ENCODE measurements at regions not wholly inside any gene's neighbourhood (a gene's known extent, or its start where the extent isn't known, plus 50 kb on each side); places are given as distances from the start of the nearest gene placed in this dataset.

DNA sequence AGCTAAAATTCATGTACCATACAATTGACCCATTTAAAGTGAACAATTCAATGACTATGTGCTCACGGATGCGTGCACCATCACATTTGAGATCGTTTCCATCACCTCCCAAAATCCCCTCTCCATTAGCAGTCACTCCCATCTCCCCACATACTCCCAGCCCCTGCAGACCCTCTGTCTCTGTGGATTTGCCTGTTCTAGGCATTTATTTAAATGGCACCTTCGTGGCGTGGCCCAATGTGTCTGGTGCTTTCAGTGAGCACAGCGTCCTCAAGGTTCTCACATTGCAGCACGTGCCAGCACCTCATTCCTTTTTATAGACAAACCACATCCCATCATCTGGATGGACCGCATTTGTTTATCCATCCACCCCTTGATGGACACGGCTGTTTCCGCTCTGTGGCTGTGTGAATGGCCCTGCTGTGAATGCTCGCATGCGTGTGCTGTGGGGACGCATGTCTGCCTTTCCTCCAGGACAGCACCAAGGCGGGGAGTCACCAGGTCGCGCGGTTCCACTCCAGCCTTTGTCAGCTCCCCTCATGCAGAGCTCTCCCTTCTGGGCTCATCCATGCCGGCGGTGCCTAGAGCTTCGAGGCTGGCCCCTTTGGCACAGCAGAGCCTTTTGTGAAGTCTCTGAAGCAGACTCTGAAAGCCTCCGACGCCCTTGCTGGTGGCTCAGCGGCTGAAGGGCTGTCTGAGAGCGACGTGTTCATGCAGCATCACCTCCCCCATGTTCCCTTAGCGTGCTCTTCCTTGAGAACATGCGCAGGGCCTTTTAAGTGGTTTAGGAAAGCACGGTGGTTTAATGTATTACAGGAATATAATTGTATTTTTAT is 184.4 kb downstream of the KIF26A start:
- no peak for DNase-seq

DNA sequence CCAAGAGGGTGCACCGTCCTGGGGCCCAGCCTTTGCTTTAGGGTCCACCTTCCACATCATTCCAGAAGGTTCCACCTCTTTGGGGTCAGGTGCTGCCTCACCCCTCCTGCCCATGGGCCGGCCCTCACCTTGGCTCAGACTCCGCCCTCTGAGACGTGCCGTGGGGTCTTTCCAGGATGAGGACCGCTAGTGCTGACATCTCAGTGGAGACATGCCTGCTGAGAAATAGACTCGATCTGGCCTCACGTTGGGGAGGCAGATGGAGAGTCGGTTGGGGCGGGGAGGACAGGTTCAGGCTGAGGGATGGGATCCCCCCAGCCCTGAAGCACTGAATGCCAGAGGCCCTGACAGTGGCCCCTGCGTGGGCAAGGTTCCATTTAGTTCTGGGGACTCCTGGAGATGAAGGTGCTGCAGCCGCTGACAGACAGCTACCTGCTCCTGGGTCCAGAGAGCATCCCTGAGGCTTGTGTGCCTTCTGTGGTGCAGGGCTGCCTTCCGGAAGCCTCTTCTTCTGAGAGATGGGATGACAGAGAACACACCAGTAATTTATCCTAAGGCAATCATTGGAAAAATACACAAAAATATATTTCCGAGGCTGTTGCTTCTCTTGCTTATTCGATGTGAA is 185.3 kb downstream of the KIF26A start:
- DNase-seq = no peak

DNA sequence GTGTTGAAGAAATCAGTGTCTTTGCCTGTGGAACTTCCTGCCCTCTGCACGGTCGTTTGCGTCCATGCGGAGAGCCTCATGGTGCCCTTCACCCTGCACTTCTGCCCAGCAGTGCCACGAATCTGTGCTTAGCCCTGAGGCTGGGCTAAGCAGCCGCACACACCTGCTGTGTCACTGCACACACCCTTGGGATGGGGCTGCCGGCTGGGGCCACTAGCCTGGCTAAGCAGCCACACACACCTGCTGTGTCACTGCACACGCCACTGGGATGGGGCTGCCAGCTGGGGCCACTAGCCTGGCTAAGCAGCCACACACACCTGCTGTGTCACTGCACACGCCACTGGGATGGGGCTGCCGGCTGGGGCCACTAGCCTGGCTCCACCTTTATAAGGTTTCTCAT is 188.5 kb downstream of the KIF26A start:
- DNase-seq = no peak

DNA sequence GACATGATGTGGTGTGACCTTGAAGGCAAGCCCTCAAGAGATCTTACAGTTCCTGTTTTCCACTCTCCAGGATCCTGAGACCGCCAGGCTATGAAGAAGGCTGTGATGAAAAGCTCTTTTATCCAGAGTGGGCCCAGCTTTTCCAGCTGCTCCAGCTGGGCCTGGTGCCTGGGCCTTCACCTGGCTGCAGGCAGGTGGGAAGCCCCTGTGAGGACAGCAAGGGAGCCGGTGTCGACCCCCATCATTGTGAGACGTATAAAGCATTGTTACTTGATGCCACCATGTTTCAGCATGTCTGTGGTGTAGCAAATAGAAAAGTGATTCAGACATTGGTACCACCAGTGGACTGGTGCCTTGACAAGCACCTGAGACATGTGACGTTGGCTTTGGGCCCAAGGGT is 190.2 kb downstream of the KIF26A start:
- DNase-seq = no peak

DNA sequence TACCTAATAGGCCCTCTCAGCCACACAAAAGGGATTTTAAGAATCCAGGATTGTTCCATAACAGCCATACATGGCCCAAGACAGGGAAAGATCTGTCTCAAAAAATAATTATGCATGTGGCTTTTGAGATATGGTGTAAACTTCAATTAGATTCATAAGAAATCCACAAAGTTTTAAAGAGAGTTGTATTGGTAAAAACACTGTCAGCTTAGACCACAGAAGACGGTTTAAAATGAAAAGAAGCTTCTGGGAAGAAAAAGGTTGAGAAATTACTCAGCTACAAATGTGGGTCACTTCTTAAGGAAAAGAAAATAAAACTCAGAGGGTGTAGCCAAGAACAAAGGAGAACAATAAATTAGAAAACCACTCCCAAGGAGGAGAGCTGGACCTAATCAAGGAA is 191.4 kb downstream of the KIF26A start:
- DNase-seq = no peak

DNA sequence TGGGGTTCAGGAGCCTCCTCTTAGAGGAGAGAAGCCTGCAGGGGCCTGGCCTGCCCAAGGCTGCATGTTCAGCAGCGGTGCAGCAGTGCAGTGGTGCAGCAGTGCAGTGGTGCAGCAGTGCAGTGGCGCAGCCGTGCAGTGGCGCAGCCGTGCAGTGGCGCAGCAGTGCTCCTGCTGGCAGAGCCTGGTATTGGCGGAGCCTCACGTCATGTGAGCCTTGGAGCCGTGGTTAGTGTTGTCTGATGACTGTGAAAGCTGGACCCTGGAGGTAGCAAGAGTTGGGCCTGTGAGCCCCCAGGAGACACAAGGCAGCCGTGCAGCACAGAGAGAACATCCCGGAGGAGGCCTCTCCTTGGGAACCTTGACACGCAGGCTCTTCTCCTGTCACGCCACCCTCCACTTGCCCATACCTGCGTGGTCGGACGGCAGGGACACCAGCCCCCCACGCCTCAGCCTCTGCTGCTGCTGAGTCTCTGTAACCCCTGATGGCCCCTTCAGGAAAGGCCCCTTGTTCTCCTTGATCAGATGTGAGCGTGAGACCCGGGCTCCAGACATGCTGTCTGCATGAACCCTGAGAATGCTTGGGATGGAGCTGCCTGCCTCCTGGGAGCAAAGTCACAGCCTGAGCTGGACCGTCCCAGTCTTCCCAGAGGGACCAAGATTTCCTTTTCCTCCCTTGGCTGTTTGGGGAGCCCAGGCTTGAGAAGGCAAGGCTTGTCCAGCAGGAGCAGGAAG is 193.7 kb downstream of the KIF26A start:
- DNase-seq = no peak

DNA sequence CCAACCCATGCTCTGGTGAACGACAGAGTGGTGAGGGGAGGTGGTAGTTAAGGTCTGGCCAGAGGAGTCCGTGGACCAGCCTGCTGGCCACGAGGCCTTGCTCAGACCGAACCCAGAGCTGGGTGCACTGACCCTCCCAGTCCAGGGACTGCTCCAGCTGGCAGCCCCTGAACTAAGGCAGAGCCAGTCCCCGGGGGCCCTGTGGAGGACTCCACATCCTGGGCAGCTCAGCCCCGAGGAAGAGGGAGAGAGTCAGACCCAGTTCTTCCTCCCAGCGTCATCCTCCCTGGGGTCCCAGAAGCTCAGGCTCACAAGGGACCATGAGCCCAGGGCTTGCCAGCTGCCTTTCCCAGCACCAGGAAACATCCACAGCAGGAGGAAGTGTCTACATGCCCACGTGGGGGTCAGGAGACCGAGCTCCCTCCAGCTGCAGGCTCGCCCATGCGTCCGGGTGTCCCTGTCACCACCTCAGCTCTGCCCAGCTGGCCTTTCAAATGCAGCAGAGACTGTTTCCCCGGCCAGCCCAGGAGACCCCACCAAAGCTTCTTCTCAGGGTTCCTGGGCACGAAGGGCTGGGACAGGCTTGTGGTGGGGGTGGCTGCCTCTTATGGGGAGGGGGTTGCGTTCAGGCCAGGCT is 194.4 kb downstream of the KIF26A start:
- no peak for DNase-seq

DNA sequence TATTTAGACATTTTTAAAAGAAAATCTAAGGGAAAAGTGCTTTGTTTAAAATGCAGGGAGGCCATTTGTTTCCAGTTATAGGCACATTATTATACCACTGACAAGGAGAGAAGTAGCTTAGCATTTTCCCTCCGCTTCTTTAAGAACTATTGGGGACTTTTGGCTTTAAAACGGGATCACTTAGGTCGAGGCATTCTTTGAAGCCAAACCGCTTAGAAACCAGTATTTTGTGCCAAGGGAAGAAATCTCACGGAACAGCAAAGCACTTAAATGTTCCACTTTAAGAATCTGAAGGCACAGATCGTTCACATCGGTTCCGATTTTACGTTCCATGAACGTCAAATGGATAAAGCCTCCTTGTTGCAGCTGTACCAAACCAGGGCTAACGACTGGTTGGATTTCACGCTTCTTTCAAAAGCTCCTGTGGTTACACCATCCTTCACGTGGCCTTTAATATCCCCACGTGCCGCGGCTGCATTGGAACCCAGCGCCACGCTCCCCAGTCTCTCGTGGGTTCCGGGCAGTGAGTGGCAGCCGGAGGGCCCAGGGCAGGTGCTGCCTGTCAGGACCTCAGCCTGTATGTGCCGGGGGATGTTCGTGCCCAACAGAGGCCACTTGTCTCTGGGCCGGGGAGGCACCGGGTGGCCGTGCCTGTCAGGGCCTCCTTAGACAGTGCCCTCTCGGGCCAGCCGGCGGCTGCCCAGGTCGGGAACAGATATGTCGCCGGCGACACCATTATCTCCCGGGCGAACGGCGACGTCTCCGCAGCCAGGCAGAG is 195.4 kb downstream of the KIF26A start:
- no peak for DNase-seq

DNA sequence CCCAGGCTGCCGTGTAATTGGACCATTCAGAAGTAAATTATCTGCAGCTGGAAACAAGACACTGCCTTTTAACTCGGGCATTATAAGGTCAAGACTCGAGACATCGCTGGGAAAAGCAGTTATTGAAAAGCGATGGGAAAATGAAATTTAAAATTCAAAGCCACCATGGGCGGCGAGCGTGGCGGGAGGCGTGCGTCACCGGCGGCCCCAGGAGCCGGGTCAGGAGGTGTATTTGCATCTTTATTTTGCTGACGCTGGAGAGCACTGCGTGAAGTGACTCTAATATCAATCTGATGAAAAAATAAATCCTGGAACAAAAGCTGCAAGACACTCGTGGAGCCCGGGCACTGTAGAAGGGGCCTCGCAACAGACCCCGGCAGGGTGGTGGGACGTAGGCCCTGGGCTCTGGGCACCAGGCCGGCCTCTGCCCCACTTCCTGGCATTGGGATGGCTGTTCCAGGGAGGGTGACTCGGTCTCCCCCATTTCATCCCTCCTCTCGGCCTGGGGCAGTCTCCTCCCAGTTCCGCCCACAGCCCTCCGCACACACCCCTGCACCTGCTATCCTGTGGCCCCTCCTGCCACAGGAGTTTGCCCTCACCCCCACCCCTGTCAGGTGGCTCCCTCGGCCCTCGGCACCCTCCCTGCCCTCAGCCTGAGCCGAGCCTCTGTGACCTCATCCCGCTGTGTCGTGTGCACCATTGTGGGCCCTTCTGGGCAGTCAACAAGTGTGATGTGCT is 196.2 kb downstream of the KIF26A start:
- no peak for DNase-seq

DNA sequence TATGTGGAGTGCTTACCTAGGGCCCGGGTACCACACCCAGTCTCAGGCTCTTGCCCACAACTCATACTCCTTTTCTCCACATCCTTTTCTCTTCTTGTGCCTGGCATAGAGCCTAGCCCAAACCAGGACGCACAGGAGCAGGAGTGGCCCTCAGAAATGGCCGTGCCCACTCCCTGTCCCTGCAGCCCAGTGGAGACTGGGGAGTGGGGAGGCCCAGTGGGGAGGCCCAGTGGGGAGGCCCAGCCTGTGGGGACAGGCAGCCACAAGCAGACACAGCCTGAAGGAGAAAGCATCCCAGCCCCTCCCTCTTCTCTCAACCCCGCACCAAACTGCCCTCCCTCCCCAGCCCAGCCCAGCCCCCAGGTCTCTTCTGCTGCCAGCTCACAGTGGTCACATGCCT is 196.8 kb downstream of the KIF26A start:
- no peak for DNase-seq

DNA sequence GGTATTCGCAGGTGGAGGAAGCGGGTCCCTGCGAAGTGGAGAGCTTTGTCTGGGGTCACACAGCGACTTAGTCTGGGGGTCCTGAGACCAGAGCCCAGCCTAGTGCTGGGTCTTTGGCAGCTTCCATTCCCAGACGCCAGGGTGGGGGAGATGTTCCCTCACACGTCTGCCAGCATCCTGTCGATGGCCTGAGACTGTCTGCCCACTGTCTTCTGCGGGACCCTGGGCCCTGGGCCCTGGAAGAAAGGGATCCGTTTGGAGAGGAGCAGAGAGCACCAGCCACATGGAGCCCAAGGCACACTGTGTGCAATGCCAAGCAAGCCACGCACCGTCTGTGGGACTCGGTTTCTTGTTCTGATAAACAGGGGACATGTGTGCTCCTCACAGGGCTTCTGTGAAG is 197.2 kb downstream of the KIF26A start:
- no peak for DNase-seq

DNA sequence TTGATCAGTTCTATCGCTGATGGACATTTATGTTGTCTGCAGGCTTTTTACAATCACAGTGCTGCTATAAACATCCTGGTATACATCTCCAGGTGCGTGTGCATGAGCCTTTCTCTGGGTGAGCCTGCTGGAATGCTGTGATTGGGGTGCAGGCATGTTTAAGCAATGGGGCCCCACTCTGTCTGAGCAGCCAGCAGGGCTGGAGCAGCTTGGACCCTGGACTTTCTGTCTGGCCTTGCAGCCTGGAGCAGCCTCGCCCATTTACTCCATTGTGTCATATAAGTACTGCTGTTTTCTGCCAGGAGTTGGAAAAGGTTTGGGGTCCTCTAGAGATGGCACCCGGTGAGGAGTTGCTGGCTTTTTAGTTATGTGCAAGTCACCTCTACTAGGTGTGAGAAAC is 199.0 kb downstream of the KIF26A start:
- DNase-seq = no peak

DNA sequence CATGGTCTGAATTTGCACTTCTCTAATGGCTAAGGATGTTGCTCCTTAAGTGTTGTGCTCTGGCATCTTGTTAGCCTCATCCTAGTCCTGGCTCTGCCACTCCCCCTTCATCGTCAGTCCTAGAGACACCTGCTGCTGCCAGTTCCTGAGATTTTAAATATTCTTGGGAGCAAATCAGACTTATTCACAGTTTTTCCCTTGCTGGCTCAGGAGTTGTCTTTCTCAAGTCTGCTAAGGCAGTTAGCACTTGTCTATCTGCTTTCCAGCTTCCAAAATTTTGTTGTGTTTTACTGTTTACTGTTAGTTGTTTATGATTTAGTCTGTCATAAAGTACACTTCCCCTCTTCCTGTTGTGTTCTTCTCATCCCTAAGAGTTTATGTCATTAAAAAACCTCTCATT is 201.0 kb downstream of the KIF26A start:
- no peak for DNase-seq

DNA sequence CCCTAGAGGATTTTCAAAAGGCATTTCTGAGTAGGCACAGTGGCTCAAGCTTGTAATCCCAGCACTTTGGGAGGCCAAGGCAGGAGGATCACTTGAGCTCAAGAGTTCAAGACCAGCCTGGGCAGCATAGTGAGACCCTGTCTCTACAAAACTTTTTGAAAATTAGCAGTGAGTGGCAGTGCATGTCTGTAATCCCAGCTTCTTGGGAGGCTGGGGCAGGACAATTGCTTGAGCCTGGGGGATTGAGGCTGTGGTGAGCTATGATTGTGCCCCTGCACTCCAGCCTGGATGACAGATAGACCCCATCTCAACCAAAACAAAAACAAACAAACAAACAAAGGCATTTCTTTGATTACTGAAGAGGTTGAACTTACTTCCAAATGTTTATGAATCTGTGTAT is 201.4 kb downstream of the KIF26A start:
- no peak for DNase-seq

DNA sequence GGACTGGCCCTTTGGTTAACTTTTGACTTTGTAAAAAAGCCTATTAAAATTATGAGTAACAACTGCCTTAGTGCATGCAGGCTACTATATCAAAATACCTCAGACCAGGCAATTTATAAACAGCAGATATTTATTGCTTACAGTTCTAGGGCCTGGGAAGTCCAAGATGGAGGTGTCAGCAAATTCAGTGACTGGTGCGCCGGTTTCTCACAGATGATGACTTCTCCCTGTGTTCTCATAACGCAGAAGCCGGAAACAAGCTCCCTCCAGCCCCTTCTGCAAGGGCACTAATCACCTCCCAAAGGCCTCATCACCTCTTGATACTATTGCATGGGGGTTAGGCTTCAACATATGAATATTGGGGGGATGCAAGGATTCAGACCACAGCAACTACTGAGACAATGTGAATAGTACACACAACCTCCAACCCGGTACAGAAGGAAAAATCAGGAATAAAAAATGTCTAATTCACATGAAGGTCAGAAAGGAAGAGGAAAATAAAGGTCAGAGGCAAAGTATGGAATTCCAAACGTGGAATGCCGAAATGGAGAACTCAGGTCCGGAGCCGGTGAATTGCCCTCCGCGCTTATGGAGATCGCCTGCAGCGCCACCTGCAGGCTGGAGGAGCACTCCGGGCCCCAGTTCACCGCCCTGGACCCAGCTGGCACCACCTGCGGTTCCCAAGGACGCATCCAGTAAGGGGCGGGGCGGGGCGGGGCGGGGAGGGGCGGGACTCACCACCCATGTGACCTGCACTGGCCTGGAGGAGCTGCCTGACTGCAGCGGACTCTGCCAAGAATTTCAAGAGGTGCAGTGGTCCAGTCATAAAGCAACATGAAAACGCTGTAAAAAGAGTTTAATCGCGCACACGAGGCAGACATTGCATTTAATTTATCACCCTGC is 203.4 kb downstream of the KIF26A start:
- DNase-seq = peak; percentile 97

DNA sequence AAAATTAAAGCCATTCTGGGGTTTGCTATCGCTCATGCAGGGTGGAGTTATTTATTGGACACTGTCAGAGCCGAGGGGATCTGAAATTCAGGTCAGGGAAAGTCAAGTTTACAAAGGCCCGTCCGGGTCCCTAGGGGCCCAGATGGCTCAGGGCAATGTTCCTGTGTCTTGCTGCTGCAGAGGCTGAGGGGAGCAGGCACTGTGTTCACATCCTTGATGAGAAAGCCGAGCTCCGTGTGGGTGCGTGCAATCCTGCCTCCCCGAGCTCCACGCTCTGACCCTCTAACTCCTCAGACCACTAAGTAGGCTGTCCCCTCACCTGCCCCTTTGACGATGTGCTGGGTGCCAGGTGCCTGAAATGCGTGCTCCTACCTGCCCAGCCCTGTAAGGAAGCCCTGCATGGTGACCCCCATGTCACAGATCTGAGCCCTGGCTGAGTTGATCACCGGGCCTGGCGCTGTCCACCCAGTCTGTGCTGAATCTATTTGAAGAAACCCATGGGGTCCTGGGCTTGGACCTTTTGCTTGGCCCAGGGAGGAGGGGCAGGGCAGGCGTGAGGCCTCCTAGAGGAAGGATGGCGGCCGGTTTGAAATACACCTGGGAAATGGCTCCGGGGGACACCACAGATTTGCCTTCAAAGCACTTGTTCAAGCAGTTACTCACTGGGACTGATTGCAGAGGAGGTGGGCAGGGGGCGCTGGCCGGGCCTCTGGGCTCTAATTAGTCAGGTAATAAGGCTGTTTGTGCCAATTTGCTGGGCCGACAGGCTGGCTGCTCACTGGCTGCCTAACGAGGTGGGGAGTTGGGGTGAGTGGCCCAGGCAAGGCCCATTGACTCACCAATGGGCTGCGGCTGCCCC is 204.3 kb downstream of the KIF26A start:
- DNase-seq = no peak

DNA sequence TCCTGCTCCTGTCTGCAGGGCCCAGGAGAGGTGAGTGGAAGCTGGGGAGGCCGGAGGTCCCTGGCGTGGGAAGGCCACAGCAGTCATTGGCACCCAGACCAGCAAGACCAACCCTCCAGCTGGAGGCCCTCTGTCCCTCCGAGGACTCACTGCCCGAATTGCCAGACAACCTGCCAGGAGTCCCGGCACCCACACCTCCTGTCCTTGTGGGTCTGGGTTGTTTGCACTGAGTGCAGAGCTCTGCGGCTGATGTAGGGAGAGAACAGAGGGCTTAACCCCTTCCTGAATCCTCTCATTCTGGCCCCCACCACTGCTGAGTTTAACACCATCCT is 204.9 kb downstream of the KIF26A start:
- DNase-seq = no peak

DNA sequence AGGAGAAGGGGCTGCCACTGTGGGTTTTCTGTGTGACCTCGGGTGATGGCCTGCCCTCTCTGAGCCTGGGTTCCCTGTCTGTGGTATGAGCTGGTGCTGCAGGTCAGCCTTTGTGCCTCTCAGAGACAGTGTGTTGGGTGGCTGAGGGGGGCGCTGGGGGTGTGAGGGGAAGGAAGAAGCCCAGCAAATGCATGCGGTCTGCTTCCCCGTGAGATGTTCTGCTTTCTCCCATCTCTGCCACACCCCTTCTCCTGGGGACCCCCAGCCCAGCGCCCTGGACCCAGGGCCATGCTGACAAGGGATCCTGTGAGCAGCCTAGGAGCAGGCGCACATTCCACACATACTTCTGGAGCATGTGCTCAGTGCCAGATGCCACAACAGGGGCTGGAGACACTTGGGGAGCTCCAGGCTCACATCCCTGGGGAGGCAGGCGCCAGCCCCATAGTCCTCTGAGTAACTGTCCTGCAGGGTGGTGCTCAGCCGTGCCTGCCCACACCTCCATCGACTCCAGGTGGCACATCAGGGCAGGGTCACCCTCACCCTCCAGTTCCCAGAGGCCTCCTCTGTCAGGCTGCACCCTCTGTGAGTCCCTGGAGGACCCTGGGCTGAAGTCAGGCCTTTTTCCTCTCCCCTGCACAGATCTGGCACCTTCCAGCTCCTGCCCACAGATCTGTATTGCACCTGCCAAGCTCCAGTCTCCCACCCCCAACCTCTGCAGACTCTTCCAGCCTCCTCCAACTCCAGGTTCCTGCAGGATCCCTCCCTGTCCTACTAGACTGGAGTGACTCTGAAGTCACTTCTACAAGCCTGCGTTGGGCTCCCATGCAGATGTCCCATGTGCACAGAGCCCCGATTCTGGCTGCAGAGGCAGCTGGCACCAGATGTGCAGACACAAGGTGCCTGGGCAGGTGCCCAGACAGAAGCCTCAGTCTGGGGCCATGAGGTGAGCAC is 205.6 kb downstream of the KIF26A start:
- DNase-seq = no peak

Measured in NCI-H2171 treated with DMSO at 0.1 percent for 48 hours (cell line).